IMR-90 (cell line): ENCODE measurements at regions not wholly inside any gene's neighbourhood (a gene's known extent, or its start where the extent isn't known, plus 50 kb on each side); places are given as distances from the start of the nearest gene placed in this dataset.

ENCODE experiments used
- CEBPB ChIP-seq: IDR thresholded peaks from 2 replicates; pipeline ENCODE4 v1.6.1; 2012; ENCODE audit warnings: low read depth, low read length, improper control_type of control experiment
- CHD1 ChIP-seq: IDR thresholded peaks from 2 replicates; pipeline ENCODE4 v1.6.1; 2012; ENCODE audit warnings: low read depth, low read length, improper control_type of control experiment
- CTCF ChIP-seq: conservative IDR thresholded peaks from 2 replicates; pipeline ENCODE4 v1.5.1; 2012; ENCODE audit warnings: mild to moderate bottlenecking, low read depth, low read length, improper control_type of control experiment
- MAFK ChIP-seq: IDR thresholded peaks from 2 replicates; pipeline ENCODE4 v1.6.1; 2012; ENCODE audit warnings: low read depth, low read length, improper control_type of control experiment
- MAZ ChIP-seq: IDR thresholded peaks from 2 replicates; pipeline ENCODE4 v1.6.1; 2012; ENCODE audit warnings: low read depth, mild to moderate bottlenecking, low read length, improper control_type of control experiment, moderate library complexity, borderline replicate concordance
- MXI1 ChIP-seq: IDR thresholded peaks from 2 replicates; pipeline ENCODE4 v1.6.1; 2012; ENCODE audit warnings: low read depth, mild to moderate bottlenecking, low read length, moderate library complexity, borderline replicate concordance
- NFE2L2 ChIP-seq: fragments of 150-350 bp; IDR thresholded peaks from 2 replicates; pipeline ENCODE4 v1.6.1; 2016; ENCODE audit warnings: low read depth, mild to moderate bottlenecking, low read length
- POLR2A ChIP-seq: IDR thresholded peaks from 2 replicates; pipeline ENCODE4 v1.6.1; 2012; ENCODE audit warnings: mild to moderate bottlenecking, low read depth, low read length
- RAD21 ChIP-seq: IDR thresholded peaks from 2 replicates; pipeline ENCODE4 v1.6.1; 2012; ENCODE audit warnings: low read length, improper control_type of control experiment
- RCOR1 ChIP-seq: IDR thresholded peaks from 2 replicates; pipeline ENCODE4 v1.6.1; 2012; ENCODE audit warnings: mild to moderate bottlenecking, low read length, improper control_type of control experiment; ENCODE audit not compliant: insufficient replicate concordance
- RFX5 ChIP-seq: IDR thresholded peaks from 2 replicates; pipeline ENCODE4 v1.8.0; 2012; ENCODE audit warnings: low read depth, mild to moderate bottlenecking, low read length, moderate library complexity
- SMC3 ChIP-seq: fragments of 150-350 bp; IDR thresholded peaks from 2 replicates; pipeline ENCODE4 v1.6.1; 2016; ENCODE audit warnings: low read depth, mild to moderate bottlenecking, antibody characterized with exemption, low read length, moderate library complexity
- USF2 ChIP-seq: fragments of 150-350 bp; IDR thresholded peaks from 2 replicates; pipeline ENCODE4 v1.6.1; 2017; ENCODE audit warnings: mild to moderate bottlenecking, antibody characterized with exemption, low read length, low read depth

- TF ChIP-seq POLR2A (no peak), CTCF (no peak), RAD21 (no peak), RCOR1 (no peak), RFX5 (no peak), MAZ (no peak), NFE2L2 (no peak), MXI1 (no peak), SMC3 (no peak), USF2 (no peak), CHD1 (no peak), MAFK (no peak), CEBPB (no peak)
These were observed 112.4 kb upstream of the CAB39 start for GRCh38 chr2:230600285-230600684.
